HepG2 (cell line): ENCODE measurements at regions not wholly inside any gene's neighbourhood (a gene's known extent, or its start where the extent isn't known, plus 50 kb on each side); places are given as distances from the start of the nearest gene placed in this dataset.

Source experiments
- FOXJ3 ChIP-seq: sonication (generic); formaldehyde crosslinking; IDR thresholded peaks from 2 replicates; pipeline ENCODE4 v1.4.0; 2020; ENCODE audit warnings: missing genetic modification reagents, mild to moderate bottlenecking, borderline replicate concordance
- MED1 ChIP-seq: sonication (generic); formaldehyde crosslinking; IDR thresholded peaks from 2 replicates; pipeline ENCODE4 v1.4.0; 2020; ENCODE audit warnings: missing genetic modification reagents
- NPAS2 ChIP-seq: sonication (generic); formaldehyde crosslinking; IDR thresholded peaks from 2 replicates; pipeline ENCODE4 v1.8.0; 2022; ENCODE audit warnings: mild to moderate bottlenecking, missing genetic modification reagents, borderline replicate concordance
- POLR2A ChIP-seq, 2 experiments: IDR thresholded peaks; 2 replicates each; pipeline ENCODE4 v1.6.1; 2011; ENCODE audit warnings: low read depth in 2 of 2, low read length in 2 of 2, mild to moderate bottlenecking in 1 of 2, moderate library complexity in 1 of 2; ENCODE audit not compliant: insufficient read depth in 1 of 2
- PTBP1 ChIP-seq: fragments of 200-400 bp; formaldehyde crosslinking; IDR thresholded peaks from 2 replicates; pipeline ENCODE4 v1.6.1; 2018; ENCODE audit warnings: low read length, low read depth; ENCODE audit not compliant: poor library complexity, severe bottlenecking
- REXO4 ChIP-seq: sonication (generic); formaldehyde crosslinking; IDR thresholded peaks from 2 replicates; pipeline ENCODE4 v1.8.0; 2022; ENCODE audit warnings: missing genetic modification reagents, mild to moderate bottlenecking, borderline replicate concordance
- TEAD3 ChIP-seq: optimal IDR thresholded peaks from 2 replicates; pipeline ENCODE3; 2016; ENCODE audit warnings: borderline replicate concordance
- ZFP41 ChIP-seq: sonication (generic); formaldehyde crosslinking; IDR thresholded peaks from 2 replicates; pipeline ENCODE4 v1.4.0; 2020; ENCODE audit warnings: mild to moderate bottlenecking, missing genetic modification reagents, borderline replicate concordance
- ZNF343 ChIP-seq: sonication (generic); formaldehyde crosslinking; IDR thresholded peaks from 2 replicates; pipeline ENCODE4 v1.4.0; 2020; ENCODE audit warnings: mild to moderate bottlenecking, missing genetic modification reagents
- TF ChIP-seq, protein P1 (sequence below), 2 experiments: fragments of 450-650 bp in 1 of 2; sonication (generic) in 1 of 2; formaldehyde crosslinking in 1 of 2; IDR thresholded peaks; 2 replicates each; pipeline versions ENCODE4 v1.6.1 to v1.8.0; 2016 to 2022; ENCODE audit warnings: antibody characterized with exemption in 1 of 2, mild to moderate bottlenecking in 1 of 2, missing genetic modification reagents in 1 of 2
- TF ChIP-seq, protein P2 (sequence below): conservative IDR thresholded peaks from 2 replicates; pipeline ENCODE4 v1.6.1; 2018; ENCODE audit warnings: missing genetic modification reagents

DNA sequence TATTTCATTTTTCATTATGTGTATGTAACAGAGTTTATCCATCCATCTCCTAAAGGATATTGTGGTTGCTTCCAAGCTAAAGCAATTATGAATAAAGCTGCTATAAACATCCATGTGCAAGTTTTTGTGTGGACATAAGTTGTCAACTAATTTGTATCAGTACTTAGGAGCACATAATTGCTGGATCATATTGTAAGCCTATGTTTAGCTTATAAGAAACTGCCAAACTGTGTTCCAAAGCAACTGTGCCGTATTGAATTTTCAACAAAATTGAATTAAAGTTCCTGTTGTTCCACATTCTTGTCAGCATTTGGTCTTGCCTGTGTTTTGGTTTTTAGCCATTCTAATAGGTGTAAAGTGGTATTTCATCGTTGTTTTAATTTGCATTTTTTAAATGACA lies 416.9 kb downstream of the SLC6A15 start:
- TF ChIP-seq ZFP41 (CRISPR knock-in tag) (no peak), TEAD3 (CRISPR knock-in tag) (no peak), MED1 (no peak), PTBP1 (no peak), POLR2A (IDR thresholded peaks at IDR 0.05; ENCODE audit: insufficient read depth in 1 of 2, low read depth in 2 of 2, low read length in 2 of 2) (no peak), FOXJ3 (no peak), ZNF343 (CRISPR knock-in tag) (no peak), REXO4 (no peak), NPAS2 (CRISPR knock-in tag) (no peak)
- TF ChIP-seq, protein P1, sequence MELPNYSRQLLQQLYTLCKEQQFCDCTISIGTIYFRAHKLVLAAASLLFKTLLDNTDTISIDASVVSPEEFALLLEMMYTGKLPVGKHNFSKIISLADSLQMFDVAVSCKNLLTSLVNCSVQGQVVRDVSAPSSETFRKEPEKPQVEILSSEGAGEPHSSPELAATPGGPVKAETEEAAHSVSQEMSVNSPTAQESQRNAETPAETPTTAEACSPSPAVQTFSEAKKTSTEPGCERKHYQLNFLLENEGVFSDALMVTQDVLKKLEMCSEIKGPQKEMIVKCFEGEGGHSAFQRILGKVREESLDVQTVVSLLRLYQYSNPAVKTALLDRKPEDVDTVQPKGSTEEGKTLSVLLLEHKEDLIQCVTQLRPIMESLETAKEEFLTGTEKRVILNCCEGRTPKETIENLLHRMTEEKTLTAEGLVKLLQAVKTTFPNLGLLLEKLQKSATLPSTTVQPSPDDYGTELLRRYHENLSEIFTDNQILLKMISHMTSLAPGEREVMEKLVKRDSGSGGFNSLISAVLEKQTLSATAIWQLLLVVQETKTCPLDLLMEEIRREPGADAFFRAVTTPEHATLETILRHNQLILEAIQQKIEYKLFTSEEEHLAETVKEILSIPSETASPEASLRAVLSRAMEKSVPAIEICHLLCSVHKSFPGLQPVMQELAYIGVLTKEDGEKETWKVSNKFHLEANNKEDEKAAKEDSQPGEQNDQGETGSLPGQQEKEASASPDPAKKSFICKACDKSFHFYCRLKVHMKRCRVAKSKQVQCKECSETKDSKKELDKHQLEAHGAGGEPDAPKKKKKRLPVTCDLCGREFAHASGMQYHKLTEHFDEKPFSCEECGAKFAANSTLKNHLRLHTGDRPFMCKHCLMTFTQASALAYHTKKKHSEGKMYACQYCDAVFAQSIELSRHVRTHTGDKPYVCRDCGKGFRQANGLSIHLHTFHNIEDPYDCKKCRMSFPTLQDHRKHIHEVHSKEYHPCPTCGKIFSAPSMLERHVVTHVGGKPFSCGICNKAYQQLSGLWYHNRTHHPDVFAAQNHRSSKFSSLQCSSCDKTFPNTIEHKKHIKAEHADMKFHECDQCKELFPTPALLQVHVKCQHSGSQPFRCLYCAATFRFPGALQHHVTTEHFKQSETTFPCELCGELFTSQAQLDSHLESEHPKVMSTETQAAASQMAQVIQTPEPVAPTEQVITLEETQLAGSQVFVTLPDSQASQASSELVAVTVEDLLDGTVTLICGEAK (IDR thresholded peaks at IDR 0.05), result no peak
- TF ChIP-seq, protein P1 (CRISPR knock-in tag; IDR thresholded peaks at IDR 0.05), result no peak
- TF ChIP-seq, protein P2, sequence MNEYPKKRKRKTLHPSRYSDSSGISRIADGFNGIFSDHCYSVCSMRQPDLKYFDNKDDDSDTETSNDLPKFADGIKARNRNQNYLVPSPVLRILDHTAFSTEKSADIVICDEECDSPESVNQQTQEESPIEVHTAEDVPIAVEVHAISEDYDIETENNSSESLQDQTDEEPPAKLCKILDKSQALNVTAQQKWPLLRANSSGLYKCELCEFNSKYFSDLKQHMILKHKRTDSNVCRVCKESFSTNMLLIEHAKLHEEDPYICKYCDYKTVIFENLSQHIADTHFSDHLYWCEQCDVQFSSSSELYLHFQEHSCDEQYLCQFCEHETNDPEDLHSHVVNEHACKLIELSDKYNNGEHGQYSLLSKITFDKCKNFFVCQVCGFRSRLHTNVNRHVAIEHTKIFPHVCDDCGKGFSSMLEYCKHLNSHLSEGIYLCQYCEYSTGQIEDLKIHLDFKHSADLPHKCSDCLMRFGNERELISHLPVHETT (CRISPR knock-in tag), result no peak
